Progenitor cell of endocrine pancreas (in vitro differentiated cells): ENCODE measurements at regions not wholly inside any gene's neighbourhood (a gene's known extent, or its start where the extent isn't known, plus 50 kb on each side); places are given as distances from the start of the nearest gene placed in this dataset.

Experiments used
- DNase-seq: peaks from one replicate; pipeline ENCODE4 v3.0.0; 2021; ENCODE audit warnings: low spot score; ENCODE audit not compliant: unreplicated experiment
- H3K27ac Mint-ChIP-seq: 2 replicates; pipeline ENCODE4 v1.8.0; 2021; ENCODE audit warnings: mild to moderate bottlenecking, moderate library complexity, mixed read lengths
- H3K27me3 Mint-ChIP-seq: 2 replicates; pipeline ENCODE4 v1.8.0; 2021; ENCODE audit warnings: mixed read lengths
- H3K36me3 Mint-ChIP-seq: 2 replicates; pipeline ENCODE4 v1.8.0; 2022; ENCODE audit warnings: mixed read lengths; ENCODE audit not compliant: insufficient read depth
- H3K4me1 Mint-ChIP-seq: 2 replicates; pipeline ENCODE4 v1.8.0; 2021; ENCODE audit warnings: low read depth, mixed read lengths
- H3K4me3 Mint-ChIP-seq: 2 replicates; pipeline ENCODE4 v1.8.0; 2021; ENCODE audit warnings: low read depth, mild to moderate bottlenecking, moderate library complexity, mixed read lengths
- H3K9me3 Mint-ChIP-seq: 2 replicates; pipeline ENCODE4 v1.8.0; 2021; ENCODE audit warnings: low read depth, mixed read lengths
- CTCF ChIP-seq: fragments of 200-600 bp; sonication (generic); IDR thresholded peaks from one replicate; pipeline ENCODE4 v1.5.0; 2021; ENCODE audit warnings: antibody characterized with exemption, mild to moderate bottlenecking; ENCODE audit not compliant: unreplicated experiment

GRCh38 chr9:3704890-3705289 is 179.1 kb upstream of the RFX3 start:
- H3K27me3 Mint-ChIP-seq = no peaks in the 10 kb centered on the region
- no peak overlapping the region for H3K4me3 Mint-ChIP-seq
- H3K27ac Mint-ChIP-seq = no peak overlapping the region
- peaks cover 2% of the 10 kb centered on the region for H3K9me3 Mint-ChIP-seq
- no peak for DNase-seq
- TF ChIP-seq CTCF = no peak
- peaks cover 10% of the 10 kb centered on the region for H3K4me1 Mint-ChIP-seq
- no peaks in the 10 kb centered on the region for H3K36me3 Mint-ChIP-seq

GRCh38 chr9:3700772-3701171 is 175.0 kb upstream of the RFX3 start:
- no peak for TF ChIP-seq CTCF
- Mint-ChIP-seq H3K27ac (no peak overlapping the region), H3K27me3 (no peaks in the 10 kb centered on the region), H3K9me3 (no peaks in the 10 kb centered on the region), H3K4me1 (peaks cover 14% of the 10 kb centered on the region), H3K4me3 (no peak overlapping the region), H3K36me3 (no peaks in the 10 kb centered on the region)
- DNase-seq = no peak

- Mint-ChIP-seq H3K4me3 (no peak overlapping the region), H3K27ac (no peak overlapping the region), H3K9me3 (no peaks in the 10 kb centered on the region), H3K36me3 (no peaks in the 10 kb centered on the region), H3K27me3 (no peaks in the 10 kb centered on the region), H3K4me1 (peaks cover 14% of the 10 kb centered on the region)
- no peak for DNase-seq
- no peak for TF ChIP-seq CTCF
Observed at GRCh38 chr9:3699883-3700282, 174.1 kb upstream of the RFX3 start.

- Mint-ChIP-seq H3K9me3 (no peaks in the 10 kb centered on the region), H3K4me3 (no peak overlapping the region), H3K4me1 (peaks cover 14% of the 10 kb centered on the region), H3K27me3 (no peaks in the 10 kb centered on the region), H3K36me3 (no peaks in the 10 kb centered on the region), H3K27ac (peak overlapping the region; percentile 4)
- no peak for DNase-seq
- no peak for TF ChIP-seq CTCF
Observed at GRCh38 chr9:3698531-3698930, 172.7 kb upstream of the RFX3 start.

- no peak for DNase-seq
- TF ChIP-seq CTCF = no peak
- Mint-ChIP-seq H3K9me3 (no peaks in the 10 kb centered on the region), H3K4me1 (peaks cover 14% of the 10 kb centered on the region), H3K27me3 (no peaks in the 10 kb centered on the region), H3K36me3 (no peaks in the 10 kb centered on the region), H3K27ac (no peak overlapping the region), H3K4me3 (no peak overlapping the region)
Observed at GRCh38 chr9:3698076-3698475, 172.3 kb upstream of the RFX3 start.
